DOHH2 (cell line): ENCODE measurements at regions not wholly inside any gene's neighbourhood (a gene's known extent, or its start where the extent isn't known, plus 50 kb on each side); places are given as distances from the start of the nearest gene placed in this dataset.

ENCODE experiments used
- EZH2phosphoT487 ChIP-seq: fragments of 200-600 bp; sonication (generic); IDR thresholded peaks from 2 replicates; pipeline ENCODE4 v1.6.1; 2017; ENCODE audit warnings: borderline replicate concordance, mild to moderate bottlenecking, antibody characterized with exemption, low read length, moderate library complexity, mixed read lengths
- TF ChIP-seq, protein P1 (sequence below): fragments of 200-600 bp; sonication (generic); IDR thresholded peaks from one replicate; pipeline ENCODE4 v1.5.1; 2014; ENCODE audit warnings: antibody characterized with exemption, mild to moderate bottlenecking, low read depth, low read length; ENCODE audit not compliant: poor library complexity, severe bottlenecking

- TF ChIP-seq, protein P1, sequence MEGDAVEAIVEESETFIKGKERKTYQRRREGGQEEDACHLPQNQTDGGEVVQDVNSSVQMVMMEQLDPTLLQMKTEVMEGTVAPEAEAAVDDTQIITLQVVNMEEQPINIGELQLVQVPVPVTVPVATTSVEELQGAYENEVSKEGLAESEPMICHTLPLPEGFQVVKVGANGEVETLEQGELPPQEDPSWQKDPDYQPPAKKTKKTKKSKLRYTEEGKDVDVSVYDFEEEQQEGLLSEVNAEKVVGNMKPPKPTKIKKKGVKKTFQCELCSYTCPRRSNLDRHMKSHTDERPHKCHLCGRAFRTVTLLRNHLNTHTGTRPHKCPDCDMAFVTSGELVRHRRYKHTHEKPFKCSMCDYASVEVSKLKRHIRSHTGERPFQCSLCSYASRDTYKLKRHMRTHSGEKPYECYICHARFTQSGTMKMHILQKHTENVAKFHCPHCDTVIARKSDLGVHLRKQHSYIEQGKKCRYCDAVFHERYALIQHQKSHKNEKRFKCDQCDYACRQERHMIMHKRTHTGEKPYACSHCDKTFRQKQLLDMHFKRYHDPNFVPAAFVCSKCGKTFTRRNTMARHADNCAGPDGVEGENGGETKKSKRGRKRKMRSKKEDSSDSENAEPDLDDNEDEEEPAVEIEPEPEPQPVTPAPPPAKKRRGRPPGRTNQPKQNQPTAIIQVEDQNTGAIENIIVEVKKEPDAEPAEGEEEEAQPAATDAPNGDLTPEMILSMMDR: no peak
- no peak for TF ChIP-seq EZH2phosphoT487
Observed at GRCh38 chr1:192461684-192462083, 113.9 kb upstream of the RGS1 start.
